22Rv1 (cell line): ENCODE measurements at regions not wholly inside any gene's neighbourhood (a gene's known extent, or its start where the extent isn't known, plus 50 kb on each side); places are given as distances from the start of the nearest gene placed in this dataset.

ENCODE experiments used
- CTCF ChIP-seq: fragments of 450-650 bp; IDR thresholded peaks from 2 replicates; pipeline ENCODE4 v1.5.1; 2017; ENCODE audit warnings: mild to moderate bottlenecking
- ZFX ChIP-seq: fragments of 450-650 bp; IDR thresholded peaks from 2 replicates; pipeline ENCODE4 v1.6.1; 2017; ENCODE audit warnings: antibody characterized with exemption, borderline replicate concordance

DNA sequence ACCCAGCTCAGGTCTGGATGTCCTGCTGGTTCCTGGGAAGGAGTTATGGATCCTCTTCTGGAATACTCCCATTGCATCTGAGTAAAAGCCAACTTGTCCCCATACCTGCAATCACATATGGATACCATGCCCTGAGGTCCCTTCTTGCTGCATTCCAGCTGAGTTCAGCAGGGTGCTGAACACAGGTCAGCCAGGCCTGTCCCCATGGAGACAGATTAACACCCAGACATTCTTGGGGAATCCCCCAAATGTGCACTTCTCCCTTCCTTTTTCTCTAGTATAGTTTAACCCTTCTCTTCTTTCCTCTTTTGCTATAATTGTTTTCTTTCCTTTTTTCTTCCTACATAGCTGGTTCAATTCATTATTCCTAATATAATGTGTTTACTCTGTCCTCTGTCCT, 799.6 kb upstream of the HS6ST1 start:
- TF ChIP-seq CTCF (no peak), ZFX (no peak)
